ENCODE measurements at regions not wholly inside any gene's neighbourhood (a gene's known extent, or its start where the extent isn't known, plus 50 kb on each side); places are given as distances from the start of the nearest gene placed in this dataset.

GRCh38 chr12:107564946-107565345, 120.7 kb upstream of the PWP1 start:
- DNase-seq, result no peak

DNA sequence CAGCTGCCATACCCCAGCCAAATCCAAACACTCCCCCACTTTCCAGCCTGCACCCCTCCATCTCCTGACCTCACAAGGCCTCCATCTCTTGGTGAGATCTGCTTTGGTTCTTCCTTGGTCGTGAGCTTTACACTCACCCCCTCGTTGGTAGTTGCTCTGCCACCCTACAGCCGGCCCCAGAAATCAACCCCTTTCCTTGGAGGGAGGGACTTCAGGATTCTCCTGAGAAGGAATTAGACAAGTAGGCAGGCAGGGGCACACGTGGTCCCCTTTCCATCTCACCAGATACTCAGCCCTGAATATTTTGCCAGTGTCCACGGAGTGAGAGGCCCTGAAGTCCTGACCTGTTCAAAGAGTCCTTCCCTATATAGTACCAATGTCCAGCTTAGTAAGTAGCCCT, 120.0 kb upstream of the PWP1 start:
- DNase-seq, result no peak

DNA sequence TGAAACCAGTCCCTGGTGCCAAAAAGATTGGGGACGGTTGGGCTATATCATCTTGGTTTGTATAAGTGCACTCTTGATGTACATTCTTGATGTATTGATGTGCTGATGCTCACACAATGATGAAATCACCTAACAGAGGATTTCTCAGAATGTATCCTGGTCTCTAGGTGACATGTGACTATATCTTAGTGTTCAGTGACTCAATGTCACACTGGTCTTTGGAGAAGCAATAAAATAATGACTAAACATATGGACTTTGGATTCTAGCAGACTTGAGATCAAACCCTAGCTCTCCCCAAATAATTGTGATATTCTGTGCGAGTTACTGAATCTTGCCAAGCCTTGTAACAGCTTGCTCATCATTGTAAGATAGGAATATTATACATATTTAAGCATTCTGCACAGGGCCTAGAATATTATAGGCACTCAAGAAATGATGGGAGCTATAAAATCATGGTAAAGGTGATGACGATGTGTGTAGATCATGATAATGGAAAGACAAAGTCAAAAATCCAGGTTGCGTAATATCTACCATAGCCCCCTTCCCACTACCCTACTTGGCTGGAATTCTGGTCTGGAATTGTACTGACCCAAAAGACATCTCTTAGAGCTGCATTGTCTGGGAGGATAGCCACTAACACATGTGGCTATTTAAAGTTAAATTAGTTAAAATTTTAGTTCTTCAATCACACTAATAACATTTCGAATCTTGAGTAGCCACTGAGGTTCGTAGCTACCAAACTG, 117.6 kb upstream of the PWP1 start:
- no peak for DNase-seq

GRCh38 chr12:107568718-107569117, 116.9 kb upstream of the PWP1 start:
- DNase-seq, result no peak

DNA sequence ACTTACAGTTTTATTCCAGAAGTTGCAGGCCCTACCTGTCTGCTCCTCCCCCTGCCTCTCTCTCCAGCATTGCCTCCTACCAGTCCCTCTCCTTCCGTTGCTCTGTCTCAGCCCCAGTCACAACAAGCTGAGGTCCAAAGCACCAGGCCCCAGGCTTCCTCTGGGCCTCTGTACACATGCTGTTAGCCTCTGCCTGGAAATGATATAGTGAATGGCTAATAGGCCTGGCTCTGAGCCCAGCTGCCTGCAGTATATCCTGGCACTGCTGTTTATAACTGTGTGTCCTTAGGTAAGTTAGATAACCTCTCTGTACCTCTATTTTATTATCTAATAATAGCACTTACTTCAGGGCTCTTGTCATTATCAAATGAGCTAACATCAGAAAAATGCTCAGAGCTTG, 114.9 kb upstream of the PWP1 start:
- DNase-seq, result no peak

DNA sequence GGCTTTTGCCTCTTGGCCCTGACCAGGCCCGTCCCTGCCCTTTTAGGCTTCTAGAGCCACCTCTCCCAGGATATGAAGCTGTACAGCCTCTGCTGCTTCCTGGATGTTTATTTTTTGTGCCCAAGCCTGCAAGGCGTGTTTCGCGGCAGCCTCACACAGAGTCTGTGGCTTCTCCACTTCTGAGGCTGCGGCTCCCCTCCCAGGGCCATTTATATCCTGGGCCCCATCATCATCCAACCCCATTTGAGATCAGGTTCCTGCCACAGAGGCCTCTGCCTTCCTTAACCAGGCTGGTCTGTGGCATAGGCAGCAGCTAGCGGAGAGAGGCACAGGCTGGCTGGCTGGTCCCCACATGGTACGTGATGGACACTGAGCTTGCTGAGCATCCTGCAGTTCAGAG, 114.1 kb upstream of the PWP1 start:
- DNase-seq, result no peak

- DNase-seq, result no peak
Measured at GRCh38 chr12:107574691-107575090, 110.9 kb upstream of the PWP1 start.

DNA sequence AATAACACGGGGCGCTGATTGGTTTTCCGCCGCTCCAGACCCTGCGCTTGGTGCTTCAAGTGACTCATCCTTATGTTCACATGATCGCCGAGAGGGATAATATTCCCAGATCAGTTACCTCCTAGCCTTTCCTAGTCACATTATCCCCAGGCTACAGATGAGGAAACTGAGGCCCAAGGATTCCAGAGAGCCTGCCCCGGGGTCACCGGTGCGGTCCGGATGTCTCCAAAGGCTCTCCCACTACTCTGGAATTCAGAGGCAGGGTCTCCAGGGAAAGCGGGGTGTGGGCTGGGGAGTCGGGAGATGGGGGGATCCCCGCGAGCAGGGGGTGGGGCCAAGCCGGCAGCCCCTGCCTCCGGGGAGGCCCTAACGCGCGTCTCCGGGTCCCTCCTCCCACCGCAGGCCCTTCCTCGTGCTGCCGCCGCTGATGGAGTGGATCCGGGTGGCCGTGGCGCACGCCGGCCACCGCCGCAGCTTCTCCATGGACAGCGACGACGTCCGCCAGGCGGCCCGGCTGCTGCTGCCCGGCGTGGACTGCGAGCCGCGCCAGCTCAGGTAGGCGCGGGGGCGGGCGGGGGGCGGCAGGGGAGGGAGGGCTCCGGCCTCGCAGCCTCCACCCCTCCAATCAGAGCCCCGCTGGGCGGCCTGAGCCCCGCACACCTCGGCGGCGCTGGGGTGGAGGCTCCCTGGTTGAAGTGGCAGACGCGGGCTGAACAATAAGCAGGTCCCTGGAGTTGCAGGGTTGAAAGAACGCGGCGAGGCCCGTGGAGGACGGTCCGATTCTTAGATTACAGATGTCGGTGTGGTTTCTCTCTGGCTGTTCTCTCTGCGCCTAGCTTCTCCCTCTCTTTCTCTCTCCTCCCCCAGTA, 104.6 kb upstream of the PWP1 start:
- no peak for DNase-seq

- no peak for DNase-seq
Measured at GRCh38 chr12:107581619-107582015, 104.0 kb upstream of the PWP1 start.

GRCh38 chr12:107583551-107583950, 102.0 kb upstream of the PWP1 start:
- no peak for DNase-seq

GRCh38 chr12:107584563-107584962, 101.0 kb upstream of the PWP1 start:
- DNase-seq, result no peak

- no peak for DNase-seq
Measured at GRCh38 chr12:107586256-107586970, 99.2 kb upstream of the PWP1 start.

DNA sequence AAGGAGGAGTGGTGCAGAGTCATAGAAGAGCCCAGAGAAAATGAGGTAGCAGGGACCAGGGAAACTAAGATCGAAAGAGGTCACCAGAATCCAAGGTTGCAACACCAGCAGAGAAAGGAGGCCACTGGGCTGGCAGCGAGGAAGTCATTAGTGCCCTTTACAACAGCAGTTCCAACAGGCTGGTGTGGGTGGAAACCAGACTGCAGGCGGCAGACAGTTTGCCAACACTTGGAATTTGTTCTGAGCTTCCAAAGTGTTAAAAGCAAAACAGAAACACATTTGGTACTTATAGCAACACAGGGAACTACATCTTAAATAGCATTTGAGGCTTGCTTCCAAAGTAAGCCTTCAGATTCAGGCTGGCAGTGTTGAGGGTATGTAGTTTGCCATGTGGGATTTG, 95.2 kb upstream of the PWP1 start:
- no peak for DNase-seq

GRCh38 chr12:107590814-107591375, 94.7 kb upstream of the PWP1 start:
- DNase-seq, result no peak

DNA sequence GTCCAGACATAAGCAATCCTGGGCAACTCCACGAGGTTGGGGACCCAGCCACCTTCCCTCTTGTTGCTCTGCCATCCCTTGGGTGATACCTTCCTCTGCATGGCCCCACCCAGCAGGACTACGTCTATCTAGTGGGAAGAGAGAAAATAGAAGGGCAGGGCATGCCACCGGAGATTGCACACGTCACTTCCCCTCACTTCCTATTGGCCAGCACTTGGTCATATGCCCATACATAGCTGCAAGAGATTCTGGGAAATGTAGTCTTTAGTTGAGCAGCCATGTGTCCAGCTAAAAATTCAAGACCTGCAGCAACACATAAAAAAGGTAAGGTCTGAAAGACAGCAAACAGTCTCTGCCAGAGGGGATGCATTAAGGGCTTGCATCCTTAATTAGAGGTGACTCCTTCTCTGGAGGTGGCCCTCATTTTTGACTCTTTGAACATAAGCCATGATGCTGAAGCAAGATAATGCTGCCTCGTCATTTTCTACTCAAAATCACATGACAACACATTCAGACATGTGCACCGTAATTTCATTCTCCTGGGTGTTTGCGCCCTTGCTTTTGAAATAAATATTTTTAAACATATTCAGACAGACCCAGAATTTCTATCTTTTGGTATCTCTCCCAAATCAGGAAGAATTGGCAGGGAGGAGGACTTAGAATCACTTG, 91.8 kb upstream of the PWP1 start:
- no peak for DNase-seq

- no peak for DNase-seq
Measured at GRCh38 chr12:107594995-107595394, 90.6 kb upstream of the PWP1 start.

DNA sequence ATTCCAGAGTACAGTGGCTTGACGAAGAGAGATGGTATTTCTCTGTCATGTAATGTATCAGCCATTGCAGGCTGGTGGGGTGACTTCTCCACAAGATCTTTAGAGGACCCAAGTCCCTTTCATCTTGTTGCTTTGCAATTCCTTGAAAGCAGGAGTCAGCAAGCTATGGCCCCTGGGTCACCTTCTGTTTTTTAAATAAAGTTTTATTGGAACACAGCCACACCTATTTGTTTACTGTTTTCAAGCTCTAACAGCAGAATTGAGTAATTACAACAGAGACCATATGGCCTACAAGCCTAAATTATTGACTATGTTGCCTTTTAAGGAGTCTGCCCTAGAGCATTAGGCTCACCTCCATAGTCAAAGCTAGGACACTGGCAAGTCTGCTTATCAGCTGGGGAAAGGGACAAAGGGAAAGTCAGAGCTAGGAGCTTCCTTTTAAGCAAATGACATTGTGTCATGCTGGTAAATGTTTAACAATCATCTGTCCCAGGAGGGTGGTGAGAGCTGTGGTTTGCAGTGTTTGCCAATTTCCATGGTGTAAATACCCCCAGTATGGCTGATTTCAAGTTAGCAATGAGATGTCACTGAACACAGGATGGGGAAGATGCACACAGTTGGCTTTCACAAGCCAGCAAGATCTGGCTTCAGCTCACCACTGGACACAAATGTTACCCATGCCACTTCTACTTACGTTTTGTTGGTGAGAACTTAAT, 87.7 kb upstream of the PWP1 start:
- no peak for DNase-seq

GRCh38 chr12:107598906-107599305, 86.7 kb upstream of the PWP1 start:
- DNase-seq, result no peak

GRCh38 chr12:107600581-107601144, 84.9 kb upstream of the PWP1 start:
- DNase-seq, result no peak

DNA sequence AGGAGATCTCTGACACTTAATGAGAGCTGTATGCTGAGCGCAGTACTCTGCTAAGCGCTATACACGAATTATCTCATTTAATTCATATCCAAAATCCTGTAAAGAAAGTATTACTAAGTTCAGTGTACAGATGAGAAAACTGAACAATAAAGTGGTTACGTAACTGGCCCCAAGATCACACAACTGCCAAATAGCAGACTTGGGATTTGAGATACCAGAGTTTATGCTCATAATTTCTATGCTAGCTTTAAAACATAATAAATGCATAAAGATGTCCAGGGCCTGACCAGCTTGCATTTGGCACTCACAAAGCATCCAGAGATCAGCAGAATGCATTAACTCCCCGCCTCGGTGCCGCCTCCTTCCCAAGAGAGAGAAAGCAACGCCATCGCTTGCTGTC, 83.2 kb upstream of the PWP1 start:
- DNase-seq, result no peak

DNA sequence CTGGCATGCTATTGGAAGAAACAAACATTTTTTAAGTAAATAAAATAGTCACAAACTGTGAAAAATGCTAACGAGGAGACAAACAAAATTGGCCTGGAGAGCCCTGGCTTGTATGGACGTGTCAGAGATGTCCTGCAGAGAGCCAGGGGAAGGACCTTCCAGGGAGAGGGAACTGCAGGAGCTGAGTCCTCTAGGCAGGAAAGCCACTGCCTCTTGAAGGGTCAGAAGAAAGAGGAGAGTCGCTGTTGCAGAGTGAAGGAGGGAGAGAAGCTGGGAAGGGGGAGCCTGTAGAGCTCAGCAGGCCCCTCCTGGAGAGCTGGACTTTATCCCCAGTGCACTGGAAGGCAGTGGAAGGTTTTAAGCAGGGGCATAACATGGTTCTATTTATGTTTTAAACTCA, 80.3 kb upstream of the PWP1 start:
- no peak for DNase-seq
